SK-N-SH (cell line): ENCODE measurements at regions not wholly inside any gene's neighbourhood (a gene's known extent, or its start where the extent isn't known, plus 50 kb on each side); places are given as distances from the start of the nearest gene placed in this dataset.

Experiments
- CTCF ChIA-PET: fragments of 300-600, 350-600 bp; formaldehyde crosslinking; extraction: SDS; loops from one replicate; lab custom pipeline; 2021; lab: Yijun Ruan, JAX
- POLR2A ChIA-PET: fragments of 350-600 bp; sonication (Branson Sonifier 250); formaldehyde crosslinking; extraction: SDS; loops from one replicate; lab custom pipeline; 2020; ENCODE audit warnings: antibody characterized with exemption, inconsistent platforms; lab: Yijun Ruan, JAX
- DNase-seq: peaks from one replicate; pipeline ENCODE4 v3.0.0; 2012
- H2AFZ ChIP-seq: fragments of 200-600 bp; sonication (generic); 2 replicates; pipeline ENCODE4 v1.8.1; 2016; ENCODE audit warnings: antibody characterized with exemption, mild to moderate bottlenecking, low read depth
- H3F3A ChIP-seq: fragments of 200-600 bp; sonication (generic); replicated peaks from 2 replicates; pipeline ENCODE3; 2016; ENCODE audit warnings: antibody characterized with exemption, mild to moderate bottlenecking; ENCODE audit not compliant: insufficient read depth
- H3K27ac ChIP-seq, 2 experiments: fragments of 200-500 bp in 1 of 2; fragments of 200-600 bp in 1 of 2; sonication (Bioruptor generic) in 1 of 2; sonication (generic), shearing (Covaris generic) in 1 of 2; 2 replicates each; pipeline versions ENCODE4 v1.5.1 to v1.6.1; 2014 to 2016; ENCODE audit warnings: low read depth in 2 of 2, inconsistent platforms in 1 of 2, low read length in 1 of 2, mild to moderate bottlenecking in 1 of 2, mixed read lengths in 1 of 2
- H3K27me3 ChIP-seq: fragments of 200-600 bp; sonication (generic), shearing (Covaris generic); 2 replicates; pipeline ENCODE4 v1.6.1; 2016; ENCODE audit warnings: mixed run types; ENCODE audit not compliant: insufficient read depth
- H3K36me3 ChIP-seq, 2 experiments: fragments of 200-500 bp in 1 of 2; fragments of 200-600 bp in 1 of 2; sonication (Bioruptor generic) in 1 of 2; sonication (generic) in 1 of 2; replicated peaks in 1 of 2; 2 replicates each; pipeline versions ENCODE3 to v1.5.1; 2014 to 2016; ENCODE audit warnings: low read length in 1 of 2, mild to moderate bottlenecking in 1 of 2; ENCODE audit not compliant: insufficient read depth in 2 of 2, control insufficient read depth in 1 of 2
- H3K4me1 ChIP-seq, 2 experiments: fragments of 200-500 bp in 1 of 2; fragments of 200-600 bp in 1 of 2; sonication (Bioruptor generic) in 1 of 2; sonication (generic), shearing (Covaris generic) in 1 of 2; 2 replicates each; pipeline versions ENCODE4 v1.5.1 to v1.6.1; 2014 to 2016; ENCODE audit warnings: low read depth in 1 of 2, low read length in 1 of 2, mixed run types in 1 of 2; ENCODE audit not compliant: insufficient read depth in 2 of 2, control insufficient read depth in 1 of 2
- H3K4me2 ChIP-seq: fragments of 200-600 bp; sonication (generic), shearing (Covaris generic); 2 replicates; pipeline ENCODE4 v1.6.1; 2017; ENCODE audit warnings: mixed run types
- H3K4me3 ChIP-seq, 2 experiments: fragments of 200-500 bp in 1 of 2; fragments of 200-600 bp in 1 of 2; sonication (Bioruptor generic) in 1 of 2; sonication (generic), shearing (Covaris generic) in 1 of 2; 2 replicates each; pipeline versions ENCODE4 v1.5.1 to v1.8.1; 2014 to 2016; ENCODE audit warnings: low read depth in 2 of 2, inconsistent platforms in 1 of 2, low read length in 1 of 2, mild to moderate bottlenecking in 1 of 2, mixed read lengths in 1 of 2, moderate library complexity in 1 of 2
- H3K79me2 ChIP-seq: fragments of 200-600 bp; sonication (generic); 2 replicates; pipeline ENCODE4 v1.8.1; 2017; ENCODE audit warnings: mild to moderate bottlenecking; ENCODE audit not compliant: insufficient read depth
- H3K9ac ChIP-seq: fragments of 200-600 bp; sonication (generic); 2 replicates; pipeline ENCODE4 v1.6.1; 2017; ENCODE audit warnings: mixed run types
- H3K9me2 ChIP-seq: fragments of 200-600 bp; sonication (generic); 2 replicates; pipeline ENCODE4 v1.6.1; 2017; ENCODE audit warnings: mixed run types
- H3K9me3 ChIP-seq: fragments of 200-600 bp; sonication (generic); 2 replicates; pipeline ENCODE4 v1.6.1; 2017; ENCODE audit warnings: mixed run types, mild to moderate bottlenecking, moderate library complexity
- H4K20me1 ChIP-seq: fragments of 200-600 bp; sonication (generic); 2 replicates; pipeline ENCODE4 v1.6.1; 2017; ENCODE audit warnings: mild to moderate bottlenecking, mixed run types; ENCODE audit not compliant: insufficient read depth
- ELF1 ChIP-seq: IDR thresholded peaks from 2 replicates; pipeline ENCODE4 v1.4.0; 2012
- EP300 ChIP-seq, 2 experiments: IDR thresholded peaks; 2 replicates each; pipeline versions ENCODE4 v1.4.0 to v1.6.1; 2012; ENCODE audit warnings: borderline replicate concordance in 1 of 2, low read depth in 1 of 2, low read length in 1 of 2
- EZH2phosphoT487 ChIP-seq: fragments of 200-600 bp; sonication (generic); IDR thresholded peaks from 2 replicates; pipeline ENCODE4 v1.6.1; 2017; ENCODE audit warnings: low read depth, mixed run types, mild to moderate bottlenecking, antibody characterized with exemption, moderate library complexity, borderline replicate concordance
- FOSL2 ChIP-seq: IDR thresholded peaks from 2 replicates; pipeline ENCODE4 v1.4.0; 2012; ENCODE audit warnings: low read depth, mild to moderate bottlenecking, moderate library complexity, borderline replicate concordance
- FOXJ3 ChIP-seq: sonication (generic); formaldehyde crosslinking; IDR thresholded peaks from 2 replicates; pipeline ENCODE4 v1.5.1; 2020; ENCODE audit warnings: mild to moderate bottlenecking, missing genetic modification reagents
- FOXM1 ChIP-seq: IDR thresholded peaks from 2 replicates; pipeline ENCODE4 v1.4.0; 2012; ENCODE audit warnings: low read depth, mild to moderate bottlenecking
- GABPA ChIP-seq: IDR thresholded peaks from 2 replicates; pipeline ENCODE4 v1.4.0; 2012; ENCODE audit warnings: low read depth, mild to moderate bottlenecking
- JUND ChIP-seq: IDR thresholded peaks from 2 replicates; pipeline ENCODE4 v1.4.0; 2012
- MEF2A ChIP-seq: IDR thresholded peaks from 2 replicates; pipeline ENCODE4 v1.4.0; 2012; ENCODE audit warnings: low read depth, borderline replicate concordance
- MXI1 ChIP-seq: IDR thresholded peaks from 2 replicates; pipeline ENCODE4 v1.6.1; 2012; ENCODE audit warnings: mild to moderate bottlenecking, low read depth, low read length, improper control_type of control experiment
- POLR2AphosphoS5 ChIP-seq: IDR thresholded peaks from 2 replicates; pipeline ENCODE4 v1.6.1; 2012; ENCODE audit warnings: low read depth, low read length
- RAD21 ChIP-seq: IDR thresholded peaks from 2 replicates; pipeline ENCODE4 v1.6.1; 2012; ENCODE audit warnings: mild to moderate bottlenecking, low read length
- RFX5 ChIP-seq: IDR thresholded peaks from 2 replicates; pipeline ENCODE4 v1.6.1; 2012; ENCODE audit warnings: mild to moderate bottlenecking, improper control_type of control experiment, low read length
- SMC3 ChIP-seq: IDR thresholded peaks from 2 replicates; pipeline ENCODE4 v1.6.1; 2012; ENCODE audit warnings: low read depth, low read length, improper control_type of control experiment
- TAF1 ChIP-seq: IDR thresholded peaks from 2 replicates; pipeline ENCODE4 v1.6.1; 2012; ENCODE audit warnings: low read depth, mild to moderate bottlenecking, low read length, moderate library complexity, borderline replicate concordance
- TCF12 ChIP-seq: IDR thresholded peaks from 2 replicates; pipeline ENCODE4 v1.4.0; 2012
- YY1 ChIP-seq: IDR thresholded peaks from 2 replicates; pipeline ENCODE4 v1.4.0; 2012; ENCODE audit warnings: low read depth, mild to moderate bottlenecking
- WGBS: methylation state at CpG from one replicate; pipeline ENCODE4 v1.1.6; 2017; ENCODE audit warnings: low lambda C conversion rate; 5-methylcytosine and 5-hydroxymethylcytosine counted together
- TF ChIP-seq, protein P1 (sequence below): fragments of 150-350 bp; IDR thresholded peaks from 2 replicates; pipeline ENCODE4 v1.6.1; 2016; ENCODE audit warnings: mild to moderate bottlenecking, low read depth, low read length
- TF ChIP-seq, protein P2 (sequence below): IDR thresholded peaks from 2 replicates; pipeline ENCODE4 v1.4.0; 2012; ENCODE audit warnings: low read depth, borderline replicate concordance
- TF ChIP-seq, protein P3 (sequence below): IDR thresholded peaks from 2 replicates; pipeline ENCODE4 v1.4.0; 2012; ENCODE audit warnings: low read depth
- TF ChIP-seq, protein P4 (sequence below): IDR thresholded peaks from 2 replicates; pipeline ENCODE4 v1.4.0; 2012; ENCODE audit warnings: low read depth, borderline replicate concordance

DNA sequence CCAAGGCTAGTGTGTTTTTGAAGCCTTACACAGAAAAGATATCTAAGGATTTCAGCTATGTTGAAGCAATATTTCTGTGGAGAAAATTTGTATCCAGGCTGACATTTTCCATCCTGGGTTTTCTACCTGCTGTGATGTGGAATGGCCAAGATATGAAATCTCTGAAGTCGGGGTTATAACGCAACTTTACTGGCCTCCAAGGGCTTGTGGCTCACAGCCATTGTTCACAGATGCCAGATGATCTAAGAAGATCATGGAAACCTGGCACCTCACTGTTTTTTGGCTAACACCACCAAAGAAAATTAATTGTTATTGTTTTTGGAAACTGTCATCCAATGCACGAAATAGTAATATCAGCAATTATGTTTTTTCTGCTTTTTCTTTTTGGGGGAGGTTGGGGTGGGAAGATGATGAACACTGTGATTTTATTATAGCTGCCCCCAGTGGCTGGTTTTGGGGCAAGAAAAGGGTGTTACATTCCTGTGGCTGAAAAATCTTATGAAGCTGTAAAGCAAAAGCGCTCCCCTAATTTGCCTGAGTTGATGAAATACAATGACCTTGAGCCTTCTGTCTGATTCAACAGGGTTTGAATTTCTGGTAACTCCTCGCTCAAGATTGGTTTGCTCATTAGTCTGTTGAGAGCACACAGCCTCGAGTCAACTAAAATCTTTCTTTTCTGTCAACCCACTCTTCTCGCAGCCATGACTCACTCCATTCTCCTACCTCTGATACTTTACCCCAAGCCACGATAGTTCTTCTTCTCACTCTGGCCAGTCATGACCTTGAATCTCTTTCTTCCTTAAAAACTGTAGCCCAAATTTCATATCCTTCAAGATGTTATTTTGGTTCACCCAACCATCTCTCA, 236.7 kb downstream of the PAX1 start:
- no peak for TF ChIP-seq RAD21
- no peak for TF ChIP-seq FOXM1
- no peak for TF ChIP-seq POLR2AphosphoS5
- TF ChIP-seq FOSL2, result no peak
- no peak for TF ChIP-seq ELF1
- TF ChIP-seq, protein P1, sequence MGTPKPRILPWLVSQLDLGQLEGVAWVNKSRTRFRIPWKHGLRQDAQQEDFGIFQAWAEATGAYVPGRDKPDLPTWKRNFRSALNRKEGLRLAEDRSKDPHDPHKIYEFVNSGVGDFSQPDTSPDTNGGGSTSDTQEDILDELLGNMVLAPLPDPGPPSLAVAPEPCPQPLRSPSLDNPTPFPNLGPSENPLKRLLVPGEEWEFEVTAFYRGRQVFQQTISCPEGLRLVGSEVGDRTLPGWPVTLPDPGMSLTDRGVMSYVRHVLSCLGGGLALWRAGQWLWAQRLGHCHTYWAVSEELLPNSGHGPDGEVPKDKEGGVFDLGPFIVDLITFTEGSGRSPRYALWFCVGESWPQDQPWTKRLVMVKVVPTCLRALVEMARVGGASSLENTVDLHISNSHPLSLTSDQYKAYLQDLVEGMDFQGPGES, result no peak
- no peak for TF ChIP-seq SMC3
- no peak for TF ChIP-seq TCF12
- TF ChIP-seq, protein P2, sequence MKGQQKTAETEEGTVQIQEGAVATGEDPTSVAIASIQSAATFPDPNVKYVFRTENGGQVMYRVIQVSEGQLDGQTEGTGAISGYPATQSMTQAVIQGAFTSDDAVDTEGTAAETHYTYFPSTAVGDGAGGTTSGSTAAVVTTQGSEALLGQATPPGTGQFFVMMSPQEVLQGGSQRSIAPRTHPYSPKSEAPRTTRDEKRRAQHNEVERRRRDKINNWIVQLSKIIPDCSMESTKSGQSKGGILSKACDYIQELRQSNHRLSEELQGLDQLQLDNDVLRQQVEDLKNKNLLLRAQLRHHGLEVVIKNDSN, result no peak
- ChIA-PET POLR2A (no interaction called here), CTCF (no interaction called here)
- Histone ChIP-seq H3K9me2 (no peaks in the 10 kb centered on the region), H3K4me2 (no peak overlapping the region), H3K79me2 (no peaks in the 10 kb centered on the region), H3K4me1 (no peaks in the 10 kb centered on the region), H3K27ac (no peak overlapping the region), H3K9me3 (no peaks in the 10 kb centered on the region), H2AFZ (no peak overlapping the region), H4K20me1 (no peaks in the 10 kb centered on the region), H3K4me3 (no peak overlapping the region), H3K36me3 (no peaks in the 10 kb centered on the region), H3F3A (no peaks in the 10 kb centered on the region), H3K9ac (no peak overlapping the region), H3K27me3 (no peaks in the 10 kb centered on the region)
- whole genome bisulfite sequencing, result 5% methylated on average over 8 of the region's 8 CpGs
- DNase-seq, result no peak

DNA sequence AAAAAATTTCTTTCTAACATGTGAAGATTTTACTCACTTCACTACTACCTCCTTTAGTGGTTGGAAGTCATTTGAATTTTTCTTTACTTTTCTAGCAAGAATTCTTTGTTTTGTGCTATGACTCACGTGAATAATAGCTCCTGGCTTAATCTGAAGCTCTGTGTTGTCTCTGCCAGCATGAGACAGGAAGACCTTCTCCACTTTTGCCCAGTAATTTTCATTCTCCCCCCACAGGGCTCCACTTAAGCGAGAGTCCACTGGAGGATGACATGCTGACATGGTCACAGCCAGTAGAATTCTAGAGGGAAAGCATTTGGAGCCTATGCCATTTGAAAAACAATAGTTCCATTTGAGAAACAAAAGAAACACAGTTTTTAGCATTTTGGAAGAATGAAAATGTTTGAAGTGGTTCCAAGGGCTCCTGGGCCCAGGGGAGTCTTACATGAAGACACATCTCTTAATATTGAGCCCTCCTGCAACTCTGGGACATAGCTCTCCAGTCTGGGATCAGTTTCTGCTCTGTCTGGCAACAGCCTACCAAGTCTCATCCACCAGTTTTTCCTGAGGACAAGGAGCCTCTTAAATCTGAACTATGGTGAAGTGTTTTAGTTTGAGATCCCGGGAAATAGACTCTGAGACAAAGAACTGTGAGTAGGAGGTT, 231.4 kb downstream of the PAX1 start:
- Histone ChIP-seq H3K9me3 (no peaks in the 10 kb centered on the region), H3K27me3 (no peaks in the 10 kb centered on the region), H3K9me2 (no peaks in the 10 kb centered on the region), H3K36me3 (no peaks in the 10 kb centered on the region), H3K9ac (no peak overlapping the region), H3K27ac (no peak overlapping the region), H3F3A (no peaks in the 10 kb centered on the region), H4K20me1 (no peaks in the 10 kb centered on the region), H3K4me2 (no peak overlapping the region), H3K4me1 (no peaks in the 10 kb centered on the region), H2AFZ (no peak overlapping the region), H3K79me2 (no peaks in the 10 kb centered on the region), H3K4me3 (no peak overlapping the region)
- POLR2A ChIA-PET, result no interaction called here
- whole genome bisulfite sequencing, result 0% methylated on average over 3 of the region's 3 CpGs
- CTCF ChIA-PET, result no interaction called here
- no peak for DNase-seq
- TF ChIP-seq MEF2A (no peak), MXI1 (no peak), FOXJ3 (CRISPR knock-in tag) (no peak), JUND (no peak), EP300 (IDR thresholded peaks at IDR 0.05; ENCODE audit: borderline replicate concordance in 1 of 2, low read depth in 1 of 2, low read length in 1 of 2) (no peak), EZH2phosphoT487 (no peak), ELF1 (no peak), RFX5 (no peak), TCF12 (no peak), YY1 (no peak), TAF1 (no peak), GABPA (no peak)
- TF ChIP-seq, protein P3, sequence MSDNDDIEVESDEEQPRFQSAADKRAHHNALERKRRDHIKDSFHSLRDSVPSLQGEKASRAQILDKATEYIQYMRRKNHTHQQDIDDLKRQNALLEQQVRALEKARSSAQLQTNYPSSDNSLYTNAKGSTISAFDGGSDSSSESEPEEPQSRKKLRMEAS, result no peak
- TF ChIP-seq, protein P1, result no peak
- TF ChIP-seq, protein P4, sequence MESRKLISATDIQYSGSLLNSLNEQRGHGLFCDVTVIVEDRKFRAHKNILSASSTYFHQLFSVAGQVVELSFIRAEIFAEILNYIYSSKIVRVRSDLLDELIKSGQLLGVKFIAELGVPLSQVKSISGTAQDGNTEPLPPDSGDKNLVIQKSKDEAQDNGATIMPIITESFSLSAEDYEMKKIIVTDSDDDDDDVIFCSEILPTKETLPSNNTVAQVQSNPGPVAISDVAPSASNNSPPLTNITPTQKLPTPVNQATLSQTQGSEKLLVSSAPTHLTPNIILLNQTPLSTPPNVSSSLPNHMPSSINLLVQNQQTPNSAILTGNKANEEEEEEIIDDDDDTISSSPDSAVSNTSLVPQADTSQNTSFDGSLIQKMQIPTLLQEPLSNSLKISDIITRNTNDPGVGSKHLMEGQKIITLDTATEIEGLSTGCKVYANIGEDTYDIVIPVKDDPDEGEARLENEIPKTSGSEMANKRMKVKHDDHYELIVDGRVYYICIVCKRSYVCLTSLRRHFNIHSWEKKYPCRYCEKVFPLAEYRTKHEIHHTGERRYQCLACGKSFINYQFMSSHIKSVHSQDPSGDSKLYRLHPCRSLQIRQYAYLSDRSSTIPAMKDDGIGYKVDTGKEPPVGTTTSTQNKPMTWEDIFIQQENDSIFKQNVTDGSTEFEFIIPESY, result no peak
- TF ChIP-seq, protein P2, result no peak
